ENCODE measurements at regions not wholly inside any gene's neighbourhood (a gene's known extent, or its start where the extent isn't known, plus 50 kb on each side); places are given as distances from the start of the nearest gene placed in this dataset.
"Not testable (repeated sequence)": the region's sequence is repeated elsewhere in the genome, so short reads cannot be mapped to it uniquely, and the experiment has no call there.

DNA sequence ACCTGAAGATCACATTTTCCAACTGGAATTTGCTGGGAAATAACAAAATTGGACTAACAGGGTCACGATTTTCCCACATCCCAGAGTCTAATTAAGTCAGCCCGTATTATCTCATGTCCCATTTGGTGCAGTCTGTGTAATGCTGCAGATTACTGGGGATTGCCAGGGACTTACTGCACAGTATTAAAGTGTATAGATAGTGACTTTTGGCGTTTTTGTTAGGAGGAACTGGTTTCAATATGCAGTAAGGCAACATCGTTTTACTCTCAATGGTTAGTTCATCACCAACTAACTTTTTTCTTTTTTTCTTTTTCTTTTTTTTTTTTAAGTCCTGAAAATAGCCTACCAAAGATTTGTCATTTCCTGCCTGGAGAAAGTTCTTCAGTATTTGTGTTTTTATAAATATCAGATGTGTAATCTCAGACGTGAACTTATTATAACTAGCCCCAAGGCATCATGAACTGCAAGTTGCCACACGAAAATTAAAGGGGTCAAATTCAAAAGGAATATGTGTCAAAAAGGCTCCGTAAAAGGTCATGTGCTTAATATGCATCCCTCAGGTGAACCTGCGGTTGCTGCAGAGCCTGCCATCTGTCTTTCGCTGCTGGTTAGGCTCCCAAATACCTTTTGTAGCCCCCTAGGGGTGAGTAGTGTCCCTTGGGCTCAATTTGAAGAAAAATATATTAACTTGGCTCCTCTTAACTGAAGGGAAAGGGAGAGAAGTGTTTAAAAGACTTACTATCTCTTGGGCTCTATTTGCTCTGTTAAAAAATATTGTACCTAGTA, 176.7 kb upstream of the ADAMTSL1 start:
- DNase-seq = no peak

- DNase-seq = no peak
Measured at GRCh38 chr9:18299449-18299848, 174.5 kb upstream of the ADAMTSL1 start.

DNA sequence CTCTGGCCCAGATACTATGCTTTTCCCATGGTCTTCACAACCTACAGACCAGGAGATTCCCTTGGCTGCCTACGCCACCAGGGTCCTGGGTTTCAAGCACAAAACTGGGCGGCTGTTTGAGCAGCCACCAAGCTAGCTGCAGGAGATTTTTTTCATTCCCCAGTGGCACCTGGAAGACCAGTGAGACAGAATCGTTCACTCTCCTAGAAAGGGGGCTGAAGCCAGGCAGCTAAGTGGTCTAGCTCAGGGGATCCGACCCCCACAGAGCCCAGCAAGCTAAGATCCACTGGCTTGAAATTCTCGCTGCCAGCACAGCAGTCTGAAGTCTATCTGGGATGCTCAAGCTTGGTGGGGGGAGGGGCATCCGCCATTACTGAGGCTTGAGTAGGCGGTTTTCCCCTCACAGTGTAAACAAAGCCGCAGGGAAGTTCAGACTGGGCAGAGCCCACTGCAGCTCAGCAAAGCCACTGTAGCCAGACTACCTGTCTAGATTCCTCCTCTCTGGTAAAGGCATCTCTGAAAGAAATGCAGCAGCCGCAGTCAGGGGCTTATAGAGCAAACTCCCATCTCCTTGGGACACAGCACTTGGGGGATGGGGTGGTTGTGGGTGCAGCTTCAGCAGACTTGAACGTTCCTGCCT, 168.7 kb upstream of the ADAMTSL1 start:
- DNase-seq = not testable (repeated sequence)

GRCh38 chr9:18314316-18314715, 159.6 kb upstream of the ADAMTSL1 start:
- DNase-seq = no peak

DNA sequence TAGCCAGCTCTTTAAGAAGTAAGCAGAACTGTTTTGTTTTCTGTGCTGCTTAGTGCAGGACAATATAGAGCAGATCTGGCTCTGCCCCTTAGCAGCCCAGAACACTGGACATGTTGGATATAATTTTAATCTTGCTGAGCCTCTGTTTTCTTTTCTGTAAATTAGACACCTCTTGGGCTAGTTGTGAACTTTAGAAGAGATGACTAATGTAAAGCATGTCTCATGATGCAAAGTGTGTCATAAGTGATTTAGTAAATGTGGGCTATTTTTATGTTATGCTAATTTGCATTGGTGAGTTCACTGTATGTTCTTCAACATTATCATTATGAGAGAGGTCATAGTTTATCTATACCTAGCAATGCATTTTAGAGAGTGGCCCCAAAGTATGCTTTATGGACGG, 156.1 kb upstream of the ADAMTSL1 start:
- no peak for DNase-seq

DNA sequence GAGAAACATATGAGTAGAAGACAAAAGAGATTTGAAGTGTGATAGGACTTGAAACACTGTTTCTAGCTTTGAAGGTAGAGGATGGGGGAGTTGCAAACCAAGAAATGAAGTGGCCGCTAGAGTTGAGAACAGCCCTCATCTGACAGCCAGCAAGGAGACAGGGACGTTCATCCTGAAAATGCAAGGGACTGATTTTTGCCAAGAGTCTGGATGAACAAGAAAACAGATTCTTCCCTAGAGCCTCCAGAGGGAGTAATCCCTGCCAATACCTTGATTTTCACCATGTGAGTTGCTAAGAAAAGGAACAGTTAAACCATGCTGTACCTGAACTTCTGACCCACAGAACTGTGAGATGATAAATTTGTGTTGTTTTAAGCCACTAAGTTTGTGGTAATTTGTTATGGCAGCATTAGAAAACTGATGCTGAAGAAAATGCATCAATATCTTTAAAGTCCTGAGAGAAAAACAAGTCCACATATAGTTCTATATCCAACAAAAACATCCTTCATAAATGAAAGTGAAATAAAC, 154.0 kb upstream of the ADAMTSL1 start:
- DNase-seq = no peak

GRCh38 chr9:18324928-18325745, 148.8 kb upstream of the ADAMTSL1 start:
- no peak for DNase-seq

- DNase-seq = not testable (repeated sequence)
Measured at GRCh38 chr9:18325746-18326011, 148.3 kb upstream of the ADAMTSL1 start.

GRCh38 chr9:18327121-18327520, 146.8 kb upstream of the ADAMTSL1 start:
- DNase-seq = no peak

DNA sequence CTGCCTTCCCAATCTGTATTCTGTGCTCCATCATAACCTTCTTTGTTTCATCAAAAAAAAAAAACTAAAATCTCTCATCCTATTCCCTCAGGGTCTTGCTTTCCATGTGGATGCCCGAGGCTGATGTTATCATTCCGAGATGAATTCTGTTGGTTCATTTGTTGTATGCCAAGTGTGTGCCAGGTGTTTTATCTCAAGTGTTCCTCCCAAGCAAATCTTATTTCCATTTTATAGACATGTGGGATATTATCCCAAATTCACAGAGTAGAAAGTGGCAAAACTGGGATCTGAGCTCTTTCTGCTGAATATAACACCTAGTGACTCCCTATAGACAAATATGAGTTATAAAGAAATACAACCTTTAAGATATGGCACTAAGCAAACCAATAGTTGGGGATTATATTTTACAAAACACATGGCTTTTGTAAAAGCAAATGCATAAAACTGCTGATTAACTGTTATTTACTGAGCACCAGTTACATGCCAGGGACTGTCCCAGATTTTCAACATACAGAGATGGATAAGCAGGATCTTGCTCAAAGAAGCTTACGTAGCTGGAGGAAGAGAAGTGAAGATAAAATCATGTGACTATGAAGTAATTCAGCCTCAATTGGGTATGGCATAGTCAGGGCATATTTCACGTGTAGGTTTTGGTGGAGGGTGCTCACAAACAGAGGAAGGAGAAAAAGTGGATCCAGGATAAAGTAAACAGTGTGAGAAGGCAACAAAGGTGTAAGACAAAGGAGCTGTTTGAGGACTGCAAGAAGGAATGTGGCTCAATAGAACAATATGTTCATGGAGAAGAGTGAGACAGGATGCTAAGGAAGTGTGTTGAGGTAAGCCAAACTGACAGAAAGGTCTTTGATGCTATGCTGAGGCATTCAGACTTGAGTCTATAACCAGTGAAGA, 143.3 kb upstream of the ADAMTSL1 start:
- DNase-seq = no peak

GRCh38 chr9:18331310-18331684, 142.7 kb upstream of the ADAMTSL1 start:
- no peak for DNase-seq

DNA sequence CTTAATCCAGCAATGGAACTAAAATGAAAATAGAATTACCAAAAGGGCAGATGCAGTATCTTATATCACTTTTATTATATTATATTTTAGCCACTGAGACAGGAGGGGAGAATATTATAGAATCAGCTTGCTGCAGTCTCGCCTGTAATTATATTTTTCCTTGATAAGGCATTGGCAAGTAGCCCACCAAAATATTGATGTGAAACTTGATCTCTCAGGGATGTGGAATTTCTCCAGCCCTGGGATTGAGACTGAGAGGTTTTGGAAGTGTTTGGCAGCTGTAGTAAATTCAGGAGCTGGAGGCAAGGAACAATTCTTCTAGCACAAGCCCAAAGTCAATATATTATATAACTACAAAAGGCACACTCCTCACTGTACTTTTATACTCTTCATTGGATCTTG, 142.1 kb upstream of the ADAMTSL1 start:
- DNase-seq = peak; percentile 79

DNA sequence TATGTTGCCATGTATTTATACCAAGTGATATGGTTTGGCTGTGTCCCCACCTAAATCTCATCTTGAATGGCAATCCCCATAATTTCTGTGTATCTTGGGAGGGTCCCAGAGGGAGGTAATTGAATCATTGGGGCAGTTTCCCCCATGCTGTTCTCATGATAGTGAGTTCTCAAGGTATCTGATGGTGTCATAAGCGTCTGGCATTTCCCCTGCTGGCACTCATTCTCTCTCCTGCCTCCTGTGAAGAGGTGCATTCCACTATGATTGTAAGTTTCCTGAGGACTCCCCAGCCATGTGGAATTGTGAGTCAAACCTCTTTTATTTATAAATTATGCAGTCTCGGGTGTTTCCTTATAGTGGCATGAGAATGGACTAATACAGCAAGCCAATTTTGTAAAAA, 140.8 kb upstream of the ADAMTSL1 start:
- no peak for DNase-seq

DNA sequence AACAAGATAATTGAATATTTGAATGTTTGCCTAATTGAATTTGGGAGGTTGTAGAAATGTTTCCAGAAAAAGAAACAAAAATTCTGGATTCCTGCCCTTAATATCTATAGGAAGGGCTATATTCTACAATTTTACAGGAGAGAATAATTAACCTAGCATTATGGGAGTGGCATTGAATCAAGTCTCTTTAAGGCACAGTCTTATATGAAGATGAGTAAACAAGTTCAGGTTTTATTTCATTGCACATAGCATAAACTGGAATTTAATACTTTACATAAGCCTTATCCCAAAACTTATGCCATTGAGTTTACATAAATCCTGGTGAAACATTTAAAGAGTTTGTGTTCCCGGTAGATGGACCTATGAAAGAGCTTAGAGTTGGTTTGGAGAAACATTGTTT, 138.1 kb upstream of the ADAMTSL1 start:
- no peak for DNase-seq

GRCh38 chr9:18338042-18338441, 135.9 kb upstream of the ADAMTSL1 start:
- DNase-seq = no peak

- no peak for DNase-seq
Measured at GRCh38 chr9:18343784-18344183, 130.2 kb upstream of the ADAMTSL1 start.

DNA sequence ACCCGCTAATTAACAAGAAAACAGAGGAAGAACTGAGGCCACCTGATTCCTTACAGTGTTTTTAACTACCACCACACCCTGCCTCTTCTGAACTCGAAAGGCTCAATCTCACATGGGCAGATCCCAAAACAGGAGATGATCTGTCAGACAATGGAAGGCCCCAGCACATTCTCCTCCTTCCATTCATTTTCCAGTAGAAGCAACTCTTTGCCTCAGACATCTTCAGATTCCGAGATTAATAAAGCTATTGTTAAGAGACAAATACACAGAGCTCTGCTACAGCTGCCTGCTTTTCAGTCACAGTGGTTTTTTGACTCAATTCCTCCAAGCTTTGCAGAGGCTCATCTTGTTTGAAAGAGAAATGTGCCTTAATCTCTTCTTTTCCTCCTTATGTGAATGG, 127.2 kb upstream of the ADAMTSL1 start:
- no peak for DNase-seq

- no peak for DNase-seq
Measured at GRCh38 chr9:18347386-18348082, 126.4 kb upstream of the ADAMTSL1 start.

DNA sequence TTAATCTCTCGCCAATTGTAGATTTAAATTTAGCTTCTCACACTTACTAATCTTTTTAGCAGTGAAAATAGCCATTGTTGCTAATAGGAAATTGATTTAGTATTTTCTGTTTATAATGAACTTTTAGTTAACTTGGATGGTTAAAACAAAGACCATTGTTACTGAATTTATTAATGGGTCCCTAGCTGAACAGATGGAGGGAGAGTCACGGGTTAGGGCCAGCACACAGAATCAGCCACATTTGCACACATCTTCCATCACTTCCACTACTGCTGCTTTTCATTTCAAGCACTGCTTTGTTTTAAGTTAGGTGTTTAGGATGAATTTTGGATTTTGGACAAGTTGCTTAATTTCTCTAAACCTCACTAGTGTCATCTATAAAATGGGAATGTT, 125.9 kb upstream of the ADAMTSL1 start:
- DNase-seq = no peak

DNA sequence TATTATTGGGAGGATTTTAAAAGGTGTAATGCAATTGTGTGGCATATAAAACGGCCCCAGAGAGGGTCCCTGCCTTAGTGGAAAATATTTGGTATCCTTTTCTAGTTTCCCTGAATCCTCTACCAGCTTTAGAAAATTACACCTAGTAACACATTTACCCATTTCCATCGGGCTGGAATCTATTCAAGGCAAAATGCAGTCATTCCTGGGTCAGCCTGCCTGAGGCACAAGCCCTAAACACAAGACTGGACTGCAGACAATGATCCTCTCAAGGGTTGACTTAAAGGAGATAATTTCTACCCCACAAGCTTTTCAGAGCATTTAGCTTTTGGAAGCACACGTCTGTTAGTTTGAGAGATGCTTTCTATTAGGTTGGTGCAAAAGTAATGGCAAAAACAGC, 124.4 kb upstream of the ADAMTSL1 start:
- no peak for DNase-seq

GRCh38 chr9:18350036-18350435, 123.9 kb upstream of the ADAMTSL1 start:
- DNase-seq = no peak
